Colonic mucosa (tissue), 4 donors: ENCODE measurements at regions not wholly inside any gene's neighbourhood (a gene's known extent, or its start where the extent isn't known, plus 50 kb on each side); places are given as distances from the start of the nearest gene placed in this dataset.

ENCODE experiments used
- DNase-seq: peaks from one replicate; pipeline ENCODE4 v3.0.0-alpha.2; 2020
- H3K27ac ChIP-seq: fragments of 200-600 bp; one replicate; pipeline ENCODE4 v1.8.0; 2021
- H3K27me3 ChIP-seq: fragments of 200-600 bp; one replicate; pipeline ENCODE4 v1.8.0; 2021
- H3K36me3 ChIP-seq: fragments of 200-600 bp; one replicate; pipeline ENCODE4 v1.8.0; 2021
- H3K4me1 ChIP-seq: fragments of 200-600 bp; one replicate; pipeline ENCODE4 v1.8.0; 2021; ENCODE audit warnings: mild to moderate bottlenecking
- H3K4me3 ChIP-seq: fragments of 200-600 bp; one replicate; pipeline ENCODE4 v1.8.0; 2021
- H3K9ac ChIP-seq, 2 donors: one replicate each; pipeline ENCODE4 v1.7.0; 2013; ENCODE audit warnings: control low read depth in 2 of 2, low read depth in 2 of 2, low read length in 2 of 2
- H3K9me3 ChIP-seq: fragments of 200-600 bp; one replicate; pipeline ENCODE4 v1.8.0; 2021
- CTCF ChIP-seq: fragments of 200-600 bp; IDR thresholded peaks from one replicate; pipeline ENCODE4 v1.8.0; 2022; ENCODE audit warnings: antibody characterized with exemption, mild to moderate bottlenecking
- intact Hi-C: fragments of 100-400 bp; cut with DNase I; formaldehyde crosslinking; loops from one replicate; pipeline ENCODE4 v1.14.1; 2022
- donor health status: healthy.
- donor health status: DM: no; HTN: no; CAD: no.
- donor health status: DM: no; HTN: no; CAD: no.

GRCh38 chr11:45453721-45454120, 167.6 kb upstream of the SYT13 start:
- no peaks in the 10 kb centered on the region for H3K36me3 ChIP-seq
- no peaks in the 10 kb centered on the region for H3K4me1 ChIP-seq
- no peak overlapping the region for H3K9ac ChIP-seq
- no peak for TF ChIP-seq CTCF
- H3K27me3 ChIP-seq: no peaks in the 10 kb centered on the region
- no peak overlapping the region for H3K4me3 ChIP-seq
- H3K27ac ChIP-seq: no peak overlapping the region
- DNase-seq: no peak
- H3K9me3 ChIP-seq: no peaks in the 10 kb centered on the region
- intact Hi-C loops: no loop called here

GRCh38 chr11:45451766-45452440, 165.8 kb upstream of the SYT13 start:
- DNase-seq: no peak
- no peak for TF ChIP-seq CTCF
- intact Hi-C loops: no loop called here
- no peaks in the 10 kb centered on the region for H3K36me3 ChIP-seq
- H3K27me3 ChIP-seq: no peaks in the 10 kb centered on the region
- no peak overlapping the region for H3K4me3 ChIP-seq
- no peaks in the 10 kb centered on the region for H3K4me1 ChIP-seq
- H3K27ac ChIP-seq: no peak overlapping the region
- no peaks in the 10 kb centered on the region for H3K9me3 ChIP-seq
- no peak overlapping the region for H3K9ac ChIP-seq

GRCh38 chr11:45450189-45450588, 164.0 kb upstream of the SYT13 start:
- H3K4me3 ChIP-seq: no peak overlapping the region
- no peaks in the 10 kb centered on the region for H3K4me1 ChIP-seq
- TF ChIP-seq CTCF: no peak
- H3K9me3 ChIP-seq: no peaks in the 10 kb centered on the region
- intact Hi-C loops: no loop called here
- no peak overlapping the region for H3K9ac ChIP-seq
- DNase-seq: no peak
- H3K27me3 ChIP-seq: no peaks in the 10 kb centered on the region
- no peak overlapping the region for H3K27ac ChIP-seq
- H3K36me3 ChIP-seq: no peaks in the 10 kb centered on the region

- DNase-seq: no peak
- peaks cover 5% of the 10 kb centered on the region for H3K27me3 ChIP-seq
- H3K27ac ChIP-seq: no peak overlapping the region
- H3K9me3 ChIP-seq: no peaks in the 10 kb centered on the region
- H3K4me1 ChIP-seq: no peaks in the 10 kb centered on the region
- H3K9ac ChIP-seq: no peak overlapping the region
- H3K36me3 ChIP-seq: no peaks in the 10 kb centered on the region
- no peak overlapping the region for H3K4me3 ChIP-seq
- TF ChIP-seq CTCF: no peak
- intact Hi-C loops: no loop called here
Observed at GRCh38 chr11:45449036-45449601, 163.0 kb upstream of the SYT13 start.

GRCh38 chr11:45448561-45448960, 162.4 kb upstream of the SYT13 start:
- DNase-seq: no peak
- TF ChIP-seq CTCF: no peak
- intact Hi-C loops: no loop called here
- H3K9me3 ChIP-seq: no peaks in the 10 kb centered on the region
- peaks cover 5% of the 10 kb centered on the region for H3K27me3 ChIP-seq
- H3K36me3 ChIP-seq: no peaks in the 10 kb centered on the region
- no peaks in the 10 kb centered on the region for H3K4me1 ChIP-seq
- no peak overlapping the region for H3K4me3 ChIP-seq
- no peak overlapping the region for H3K9ac ChIP-seq
- no peak overlapping the region for H3K27ac ChIP-seq
